CD4-positive, alpha-beta T cell treated with Interleukin-21 for 1 hour (primary cell): ENCODE measurements at regions not wholly inside any gene's neighbourhood (a gene's known extent, or its start where the extent isn't known, plus 50 kb on each side); places are given as distances from the start of the nearest gene placed in this dataset.

Experiments used
- DNase-seq: peaks from one replicate; pipeline ENCODE4 v3.0.0-alpha.2; 2020

GRCh38 chr10:36191009-36191408, 548.9 kb upstream of the FZD8 start:
- DNase-seq, result no peak

- DNase-seq, result no peak
Observed at GRCh38 chr10:36188461-36188860, 546.4 kb upstream of the FZD8 start.

GRCh38 chr10:36188080-36188453, 546.0 kb upstream of the FZD8 start:
- DNase-seq, result no peak

GRCh38 chr10:36187380-36188079, 545.4 kb upstream of the FZD8 start:
- DNase-seq, result no peak

GRCh38 chr10:36185097-36185496, 543.0 kb upstream of the FZD8 start:
- DNase-seq, result no peak

- no peak for DNase-seq
Observed at GRCh38 chr10:36183726-36184125, 541.6 kb upstream of the FZD8 start.

- no peak for DNase-seq
Observed at GRCh38 chr10:36183056-36183455, 541.0 kb upstream of the FZD8 start.

GRCh38 chr10:36182606-36183005, 540.5 kb upstream of the FZD8 start:
- no peak for DNase-seq

- no peak for DNase-seq
Observed at GRCh38 chr10:36182179-36182566, 540.1 kb upstream of the FZD8 start.

- DNase-seq, result no peak
Observed at GRCh38 chr10:36181426-36182178, 539.5 kb upstream of the FZD8 start.

- no peak for DNase-seq
Observed at GRCh38 chr10:36178616-36179015, 536.5 kb upstream of the FZD8 start.

GRCh38 chr10:36177071-36177470, 535.0 kb upstream of the FZD8 start:
- DNase-seq, result no peak

GRCh38 chr10:36175954-36176353, 533.9 kb upstream of the FZD8 start:
- no peak for DNase-seq

- no peak for DNase-seq
Observed at GRCh38 chr10:36173364-36173763, 531.3 kb upstream of the FZD8 start.

- DNase-seq, result no peak
Observed at GRCh38 chr10:36171953-36172940, 530.2 kb upstream of the FZD8 start.

GRCh38 chr10:36171556-36171952, 529.5 kb upstream of the FZD8 start:
- no peak for DNase-seq

GRCh38 chr10:36170943-36171501, 528.9 kb upstream of the FZD8 start:
- no peak for DNase-seq

GRCh38 chr10:36170142-36170719, 528.1 kb upstream of the FZD8 start:
- no peak for DNase-seq

GRCh38 chr10:36168777-36169176, 526.7 kb upstream of the FZD8 start:
- DNase-seq, result no peak

GRCh38 chr10:36164556-36165504, 522.7 kb upstream of the FZD8 start:
- no peak for DNase-seq

- DNase-seq, result no peak
Observed at GRCh38 chr10:36163827-36164226, 521.7 kb upstream of the FZD8 start.

GRCh38 chr10:36157486-36157885, 515.4 kb upstream of the FZD8 start:
- no peak for DNase-seq
